IPS DF 6.9 (cell line): ENCODE measurements at regions not wholly inside any gene's neighbourhood (a gene's known extent, or its start where the extent isn't known, plus 50 kb on each side); places are given as distances from the start of the nearest gene placed in this dataset.

Source experiments
- DNase-seq: peaks from one replicate; pipeline ENCODE4 v3.0.0-alpha.2; 2013; ENCODE audit warnings: low read depth, low spot score
- H3K27ac ChIP-seq: one replicate; pipeline ENCODE4 v1.5.1; 2013; ENCODE audit warnings: low read length, control low read depth
- H3K27me3 ChIP-seq: 2 replicates; pipeline ENCODE4 v1.6.1; 2013; ENCODE audit warnings: mild to moderate bottlenecking, low read length; ENCODE audit not compliant: control insufficient read depth, insufficient read depth
- H3K36me3 ChIP-seq: 2 replicates; pipeline ENCODE4 v1.6.1; 2013; ENCODE audit warnings: low read length; ENCODE audit not compliant: control insufficient read depth, insufficient read depth
- H3K4me1 ChIP-seq: 2 replicates; pipeline ENCODE4 v1.6.1; 2013; ENCODE audit warnings: low read length; ENCODE audit not compliant: control insufficient read depth, insufficient read depth
- H3K4me3 ChIP-seq: 2 replicates; pipeline ENCODE4 v1.5.1; 2013; ENCODE audit warnings: mild to moderate bottlenecking, low read length
- H3K9me3 ChIP-seq: 2 replicates; pipeline ENCODE4 v1.6.1; 2013; ENCODE audit warnings: low read length, inconsistent platforms; ENCODE audit not compliant: control insufficient read depth, insufficient read depth
- WGBS: extraction: QIAGEN DNeasy Blood & Tissue Kit; methylation state at CpG from one replicate; pipeline ENCODE4 v1.1.7; 2013; ENCODE audit warnings: mixed read lengths, missing lambda C conversion rate; ENCODE audit not compliant: insufficient read length, insufficient coverage; 5-methylcytosine and 5-hydroxymethylcytosine counted together

DNA sequence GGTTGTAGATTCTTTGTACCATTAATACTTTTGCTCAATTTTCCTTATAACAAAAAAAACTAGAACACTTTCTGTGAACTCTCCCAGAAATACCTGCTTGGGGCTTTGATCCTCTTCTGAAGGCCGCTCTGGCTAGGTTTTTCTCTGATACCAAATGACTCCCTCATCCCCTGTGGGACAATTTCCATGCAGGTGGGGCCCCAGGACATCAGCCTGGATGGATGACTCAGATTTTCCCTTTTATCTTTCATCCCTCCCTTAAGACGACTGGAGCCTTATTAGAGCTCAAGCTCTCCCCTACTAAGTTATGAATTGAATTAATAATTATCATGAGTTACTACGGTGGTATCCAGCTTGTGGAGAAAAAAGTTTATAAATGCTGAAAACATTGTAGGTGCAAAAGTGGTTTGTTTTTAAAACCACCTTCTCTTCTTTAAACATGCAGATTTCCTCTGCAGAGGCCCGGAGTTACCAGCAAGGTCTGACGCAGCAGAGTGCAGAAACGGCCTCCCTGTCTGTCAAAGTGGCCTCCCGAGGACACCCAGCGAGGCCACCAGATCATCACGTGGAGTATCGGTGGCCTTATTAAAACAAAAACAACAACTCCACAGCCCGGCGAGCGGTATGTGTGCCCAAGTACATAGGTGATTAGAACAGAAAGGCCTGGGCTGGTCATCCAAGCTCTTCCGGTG is 50.8 kb upstream of the IRX4 start:
- Histone ChIP-seq H3K4me3 (no peak overlapping the region), H3K27me3 (no peaks in the 10 kb centered on the region; the same call in 1 of the 2 replicates), H3K4me1 (peaks cover 2% of the 10 kb centered on the region; the same call in 1 of the 2 replicates), H3K9me3 (no peaks in the 10 kb centered on the region), H3K27ac (no peak overlapping the region), H3K36me3 (no peaks in the 10 kb centered on the region)
- no CpG with 5 or more reads among the region's 14 CpGs for WGBS
- no peak for DNase-seq
